Activated B cell treated with CpG ODN at 0.5 μM for 24 hours (primary cell): ENCODE measurements at regions not wholly inside any gene's neighbourhood (a gene's known extent, or its start where the extent isn't known, plus 50 kb on each side); places are given as distances from the start of the nearest gene placed in this dataset.

Experiments used
- ATAC-seq: fragments of 200-7000 bp; cut with Tn5 transposase; one replicate; pipeline ENCODE4 v1.10.0; 2021; ENCODE audit warnings: low read depth, mild to moderate bottlenecking, moderate library complexity
- CTCF ChIA-PET: fragments of 350-600 bp; sonication (Branson Sonifier 250); formaldehyde crosslinking; loops from one replicate; lab custom pipeline; 2021; ENCODE audit warnings: antibody characterized with exemption; lab: Charles Lee
- POLR2A ChIA-PET: fragments of 350-600 bp; sonication (Branson Sonifier 250); formaldehyde crosslinking; loops from one replicate; lab custom pipeline; 2021; ENCODE audit warnings: antibody characterized with exemption; lab: Charles Lee
- DNase-seq: peaks from one replicate; pipeline ENCODE4 v3.0.0; 2022
- H3K27ac Mint-ChIP-seq: one replicate; pipeline ENCODE4 v1.8.0; 2020; ENCODE audit warnings: mixed read lengths
- H3K27me3 Mint-ChIP-seq: one replicate; pipeline ENCODE4 v1.8.0; 2021; ENCODE audit warnings: mixed read lengths
- H3K36me3 Mint-ChIP-seq: one replicate; pipeline ENCODE4 v1.8.0; 2021; ENCODE audit warnings: low read depth, mixed read lengths
- H3K4me1 Mint-ChIP-seq: one replicate; pipeline ENCODE4 v1.8.0; 2021; ENCODE audit warnings: mixed read lengths
- H3K4me3 Mint-ChIP-seq: one replicate; pipeline ENCODE4 v1.8.0; 2020; ENCODE audit warnings: mild to moderate bottlenecking, mixed read lengths
- H3K9me3 Mint-ChIP-seq: one replicate; pipeline ENCODE4 v1.8.0; 2020; ENCODE audit warnings: mixed read lengths
- intact Hi-C: fragments of 100-400 bp; cut with micrococcal nuclease; formaldehyde crosslinking; loops from one replicate; pipeline ENCODE4 v1.15.1; 2024
- TF ChIP-seq, protein P1 (sequence below): fragments of 200-600 bp; IDR thresholded peaks from one replicate; pipeline ENCODE4 v1.8.0; 2022; ENCODE audit warnings: antibody characterized with exemption, mild to moderate bottlenecking

DNA sequence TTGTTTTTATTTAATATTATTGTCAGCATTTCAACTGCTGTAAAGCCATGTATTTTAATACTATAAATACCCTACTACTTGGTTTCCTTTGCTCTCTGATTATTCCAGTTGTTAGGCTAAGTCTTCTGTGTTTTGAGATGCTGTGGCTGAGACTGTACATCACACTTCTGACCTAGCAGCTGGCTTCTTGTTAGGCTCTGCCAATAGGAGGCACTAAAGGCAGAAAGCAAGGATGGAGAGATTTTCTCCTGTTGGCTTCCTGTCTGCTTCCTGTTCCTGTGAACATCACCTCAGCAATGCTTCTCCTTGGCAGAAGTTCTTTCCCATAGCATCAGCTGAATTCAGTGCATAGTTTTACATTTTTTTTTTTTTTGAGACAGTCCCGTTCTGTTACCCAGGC is 68.3 kb upstream of the YPEL5 start:
- no peak for ATAC-seq
- ChIA-PET POLR2A (no interaction called here), CTCF (no interaction called here)
- no peaks in the 10 kb centered on the region for H3K4me1 Mint-ChIP-seq
- H3K36me3 Mint-ChIP-seq: no peaks in the 10 kb centered on the region
- intact Hi-C loops: no loop called here
- peaks cover 20% of the 10 kb centered on the region for H3K27me3 Mint-ChIP-seq
- TF ChIP-seq, protein P1, sequence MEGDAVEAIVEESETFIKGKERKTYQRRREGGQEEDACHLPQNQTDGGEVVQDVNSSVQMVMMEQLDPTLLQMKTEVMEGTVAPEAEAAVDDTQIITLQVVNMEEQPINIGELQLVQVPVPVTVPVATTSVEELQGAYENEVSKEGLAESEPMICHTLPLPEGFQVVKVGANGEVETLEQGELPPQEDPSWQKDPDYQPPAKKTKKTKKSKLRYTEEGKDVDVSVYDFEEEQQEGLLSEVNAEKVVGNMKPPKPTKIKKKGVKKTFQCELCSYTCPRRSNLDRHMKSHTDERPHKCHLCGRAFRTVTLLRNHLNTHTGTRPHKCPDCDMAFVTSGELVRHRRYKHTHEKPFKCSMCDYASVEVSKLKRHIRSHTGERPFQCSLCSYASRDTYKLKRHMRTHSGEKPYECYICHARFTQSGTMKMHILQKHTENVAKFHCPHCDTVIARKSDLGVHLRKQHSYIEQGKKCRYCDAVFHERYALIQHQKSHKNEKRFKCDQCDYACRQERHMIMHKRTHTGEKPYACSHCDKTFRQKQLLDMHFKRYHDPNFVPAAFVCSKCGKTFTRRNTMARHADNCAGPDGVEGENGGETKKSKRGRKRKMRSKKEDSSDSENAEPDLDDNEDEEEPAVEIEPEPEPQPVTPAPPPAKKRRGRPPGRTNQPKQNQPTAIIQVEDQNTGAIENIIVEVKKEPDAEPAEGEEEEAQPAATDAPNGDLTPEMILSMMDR: no peak
- no peaks in the 10 kb centered on the region for H3K9me3 Mint-ChIP-seq
- no peak for DNase-seq
- no peak overlapping the region for H3K27ac Mint-ChIP-seq
- no peak overlapping the region for H3K4me3 Mint-ChIP-seq

DNA sequence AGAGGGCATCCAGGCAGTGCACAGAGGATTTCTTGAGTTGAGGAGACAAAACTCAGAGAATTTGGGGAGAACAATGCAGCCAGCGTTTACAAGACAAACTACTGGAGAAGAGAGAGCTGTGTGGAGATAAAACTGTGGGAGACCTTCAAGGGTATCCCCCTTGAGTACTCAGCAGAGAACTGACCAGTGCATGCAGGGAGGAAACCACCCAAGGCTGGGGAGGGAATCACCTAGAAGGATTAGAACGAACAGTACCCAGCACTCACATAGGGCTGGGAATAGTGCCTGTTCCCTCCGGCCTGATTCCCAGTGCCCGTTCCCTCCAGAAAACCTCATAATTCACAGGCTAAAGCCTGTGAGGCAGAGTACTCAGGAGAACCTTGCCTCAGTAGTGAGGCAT is 61.9 kb upstream of the YPEL5 start:
- TF ChIP-seq, protein P1: no peak
- Mint-ChIP-seq H3K27ac (no peak overlapping the region), H3K4me1 (no peaks in the 10 kb centered on the region), H3K36me3 (no peaks in the 10 kb centered on the region), H3K27me3 (peaks cover 30% of the 10 kb centered on the region), H3K9me3 (no peaks in the 10 kb centered on the region), H3K4me3 (no peak overlapping the region)
- intact Hi-C loops: loop anchor here (10.0 kb wide), 1 partner anchor 1440 kb away; no protein-coding TSS in a partner anchor
- DNase-seq: no peak
- ChIA-PET CTCF (no interaction called here), POLR2A (no interaction called here)
- no peak for ATAC-seq

DNA sequence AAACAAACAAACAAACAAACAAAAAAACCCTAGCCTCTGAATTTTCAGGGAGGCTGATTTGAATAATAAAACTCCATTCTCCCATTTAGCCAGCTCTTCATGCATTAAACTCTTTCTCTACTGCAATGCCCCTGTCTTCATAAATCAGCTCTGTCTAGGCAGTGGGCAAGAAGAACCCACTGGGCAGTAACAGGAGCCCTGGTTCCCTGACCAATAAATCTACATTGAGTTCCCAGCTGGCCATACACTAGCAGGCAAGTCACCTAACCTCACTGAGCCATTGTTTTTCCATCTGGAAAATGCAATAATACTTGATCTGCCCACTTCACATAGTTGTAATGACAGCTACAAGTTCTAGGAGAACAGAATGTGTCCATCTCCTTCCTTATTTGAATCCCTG is 57.6 kb upstream of the YPEL5 start:
- ATAC-seq: no peak
- Mint-ChIP-seq H3K27me3 (peaks cover 34% of the 10 kb centered on the region), H3K36me3 (no peaks in the 10 kb centered on the region), H3K4me3 (no peak overlapping the region), H3K4me1 (no peaks in the 10 kb centered on the region), H3K27ac (no peak overlapping the region), H3K9me3 (no peaks in the 10 kb centered on the region)
- ChIA-PET CTCF (interaction anchor here (2.5 to 3.4 kb wide), 2 partner anchors 76 to 623 kb away, joined by 13 to 22 read pairs; no protein-coding TSS in a partner anchor), POLR2A (no interaction called here)
- no peak for DNase-seq
- TF ChIP-seq, protein P1: no peak
- intact Hi-C loops: loop anchor here (10.0 kb wide), 1 partner anchor 1436 kb away; no protein-coding TSS in a partner anchor

DNA sequence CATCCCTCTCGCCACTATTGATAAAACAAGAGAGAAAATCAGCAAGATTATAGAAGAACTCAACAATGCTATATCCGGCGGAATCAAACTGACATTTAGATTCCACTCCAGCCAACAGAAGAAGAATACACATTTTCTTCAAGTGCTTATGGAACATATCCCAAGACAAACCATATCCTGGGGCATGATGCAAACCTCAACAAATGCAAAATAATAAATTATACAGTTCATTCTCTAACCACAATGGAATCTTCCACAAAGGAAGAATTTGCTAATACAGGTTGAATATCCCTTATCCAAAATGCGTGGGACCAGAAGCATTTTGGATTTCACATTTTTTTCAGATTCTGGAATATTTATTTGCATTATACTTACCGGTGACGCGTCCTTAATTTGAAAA is 51.4 kb upstream of the YPEL5 start:
- intact Hi-C loops: no loop called here
- CTCF ChIA-PET: no interaction called here
- no peaks in the 10 kb centered on the region for H3K36me3 Mint-ChIP-seq
- no peak overlapping the region for H3K27ac Mint-ChIP-seq
- DNase-seq (no peak), ATAC-seq (no peak)
- POLR2A ChIA-PET: no interaction called here
- H3K27me3 Mint-ChIP-seq: peaks cover 21% of the 10 kb centered on the region
- H3K4me3 Mint-ChIP-seq: no peak overlapping the region
- no peaks in the 10 kb centered on the region for H3K4me1 Mint-ChIP-seq
- TF ChIP-seq, protein P1: no peak
- no peaks in the 10 kb centered on the region for H3K9me3 Mint-ChIP-seq

DNA sequence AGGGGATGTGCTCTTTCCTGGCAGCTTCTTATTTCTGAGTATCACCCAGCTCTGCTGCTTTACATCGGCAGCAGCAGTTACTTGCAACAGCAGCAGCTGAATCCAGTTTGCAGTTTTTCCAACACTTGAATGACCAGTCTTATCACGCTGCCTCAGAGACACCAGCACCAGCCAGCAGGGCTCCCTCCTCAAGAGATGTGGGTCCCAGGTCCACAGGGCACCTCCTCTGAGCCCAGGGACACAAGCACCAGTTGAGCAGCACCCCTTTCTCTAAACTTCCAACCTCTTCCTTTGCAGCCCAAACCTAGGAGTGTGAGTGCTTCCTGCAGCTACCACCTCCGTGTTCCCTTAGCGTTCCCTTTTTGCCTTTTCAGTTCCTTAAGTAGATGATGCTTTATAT is 50.4 kb upstream of the YPEL5 start:
- CTCF ChIA-PET: interaction anchor here (1.0 kb wide), 1 partner anchor 14 kb away, joined by 3 read pairs; no protein-coding TSS in a partner anchor
- Mint-ChIP-seq H3K4me1 (no peaks in the 10 kb centered on the region), H3K36me3 (no peaks in the 10 kb centered on the region), H3K4me3 (no peak overlapping the region), H3K9me3 (no peaks in the 10 kb centered on the region), H3K27me3 (peaks cover 18% of the 10 kb centered on the region), H3K27ac (no peak overlapping the region)
- TF ChIP-seq, protein P1: no peak
- intact Hi-C loops: no loop called here
- DNase-seq: no peak
- no peak for ATAC-seq
- POLR2A ChIA-PET: interaction anchor here (0.7 kb wide), 1 partner anchor 621 kb away, joined by 3 read pairs; no protein-coding TSS in a partner anchor
